NCI-H82 treated with DMSO at 0.1 percent for 48 hours (cell line): ENCODE measurements at regions not wholly inside any gene's neighbourhood (a gene's known extent, or its start where the extent isn't known, plus 50 kb on each side); places are given as distances from the start of the nearest gene placed in this dataset.

Experiments used
- DNase-seq: peaks from one replicate; lab custom pipeline; 2025; ENCODE audit not compliant: unreplicated experiment; lab: John Stamatoyannopoulos, UW

GRCh38 chr6:12381587-12381986 lies 91.4 kb downstream of the EDN1 start:
- no peak for DNase-seq

GRCh38 chr6:12383448-12383847 lies 93.3 kb downstream of the EDN1 start:
- no peak for DNase-seq

DNA sequence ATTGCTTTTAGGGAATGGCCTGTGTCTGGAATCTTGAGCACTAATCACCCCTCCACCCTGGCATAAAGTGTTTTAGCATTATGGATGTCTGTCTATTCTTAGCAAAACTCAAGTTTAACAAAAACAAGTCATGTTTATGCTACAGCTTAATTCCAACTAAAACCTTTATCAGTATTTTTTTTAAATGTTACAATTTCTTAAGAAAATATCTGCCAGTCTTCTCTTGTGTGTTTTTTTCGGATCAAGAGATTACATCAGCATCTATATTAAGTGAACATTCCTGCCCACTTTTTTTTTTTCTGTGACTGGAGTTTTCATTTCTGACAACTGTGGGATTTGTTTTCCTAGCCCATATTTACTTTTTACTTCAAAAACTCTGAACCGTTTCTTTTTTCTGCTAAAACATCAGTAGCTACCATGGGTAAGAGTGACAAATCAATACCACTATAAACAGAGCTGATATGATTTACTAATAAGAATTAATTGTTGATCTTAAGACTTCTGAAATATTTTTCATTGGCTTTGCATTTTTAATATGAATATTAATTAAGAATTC lies 94.3 kb downstream of the EDN1 start:
- DNase-seq: no peak

GRCh38 chr6:12385316-12385715 lies 95.2 kb downstream of the EDN1 start:
- peak; percentile 16 for DNase-seq

- no peak for DNase-seq
These were observed 96.7 kb downstream of the EDN1 start for GRCh38 chr6:12386816-12387215.

GRCh38 chr6:12391472-12391871 lies 101.3 kb downstream of the EDN1 start:
- no peak for DNase-seq

DNA sequence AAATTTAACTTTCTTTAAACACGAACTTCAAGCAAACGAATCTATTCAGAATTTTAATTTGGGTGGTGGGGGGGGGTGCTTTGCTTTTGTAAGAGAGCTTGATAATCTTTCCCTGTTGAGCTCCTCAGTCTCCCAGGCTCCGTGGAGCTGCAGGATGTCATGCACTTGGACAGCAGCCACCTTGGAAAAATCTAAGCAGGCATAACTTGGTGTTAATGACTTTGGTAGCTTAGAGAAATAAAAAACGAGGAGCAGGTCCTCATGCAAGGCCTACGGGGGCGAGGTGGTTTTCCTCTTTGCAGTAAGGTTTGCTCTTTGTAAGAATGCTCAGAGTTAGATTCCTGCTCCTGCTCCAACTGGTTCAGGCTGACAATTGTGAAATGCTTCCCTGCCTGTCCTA lies 102.3 kb downstream of the EDN1 start:
- no peak for DNase-seq

- no peak for DNase-seq
These were observed 102.9 kb downstream of the EDN1 start for GRCh38 chr6:12393100-12393499.

DNA sequence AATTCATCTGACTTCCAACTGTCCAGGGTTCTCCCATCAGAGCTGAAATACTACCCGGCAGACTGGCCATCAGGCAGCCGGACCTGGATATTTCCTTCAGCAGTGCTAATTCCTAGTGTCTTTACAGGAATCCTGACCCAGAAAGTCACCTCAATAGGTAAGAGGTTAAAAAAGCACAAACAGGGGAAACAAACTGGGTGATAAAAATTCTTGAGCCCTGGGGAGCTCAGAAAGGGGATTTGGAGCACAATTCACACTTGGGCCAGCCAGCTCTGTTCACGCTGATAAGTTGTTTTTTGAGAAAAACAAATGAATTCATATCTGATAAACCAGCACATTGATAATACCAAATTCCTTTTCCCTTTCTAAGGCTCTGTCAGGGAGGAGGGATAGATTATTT lies 104.0 kb downstream of the EDN1 start:
- DNase-seq: no peak

DNA sequence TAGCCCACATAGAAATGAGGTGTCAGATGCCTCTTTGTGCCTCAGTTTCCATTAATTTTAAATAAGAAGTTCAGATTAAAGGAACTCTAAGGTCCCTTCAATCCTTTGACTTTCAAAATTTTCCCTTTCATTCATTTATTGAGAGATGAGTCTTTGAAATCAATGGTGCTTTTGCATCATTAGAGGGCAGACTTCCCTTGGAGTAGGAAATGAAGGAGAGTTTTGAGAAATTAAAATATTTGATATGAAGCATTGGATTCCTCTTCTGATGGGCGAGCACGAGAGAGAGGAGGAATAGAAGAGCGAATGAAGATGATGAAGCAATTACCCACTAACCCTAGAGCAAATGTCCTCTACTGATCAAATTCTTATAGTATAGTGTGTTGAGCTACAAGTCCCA lies 105.7 kb downstream of the EDN1 start:
- no peak for DNase-seq

GRCh38 chr6:12401200-12401599 lies 111.0 kb downstream of the EDN1 start:
- no peak for DNase-seq

DNA sequence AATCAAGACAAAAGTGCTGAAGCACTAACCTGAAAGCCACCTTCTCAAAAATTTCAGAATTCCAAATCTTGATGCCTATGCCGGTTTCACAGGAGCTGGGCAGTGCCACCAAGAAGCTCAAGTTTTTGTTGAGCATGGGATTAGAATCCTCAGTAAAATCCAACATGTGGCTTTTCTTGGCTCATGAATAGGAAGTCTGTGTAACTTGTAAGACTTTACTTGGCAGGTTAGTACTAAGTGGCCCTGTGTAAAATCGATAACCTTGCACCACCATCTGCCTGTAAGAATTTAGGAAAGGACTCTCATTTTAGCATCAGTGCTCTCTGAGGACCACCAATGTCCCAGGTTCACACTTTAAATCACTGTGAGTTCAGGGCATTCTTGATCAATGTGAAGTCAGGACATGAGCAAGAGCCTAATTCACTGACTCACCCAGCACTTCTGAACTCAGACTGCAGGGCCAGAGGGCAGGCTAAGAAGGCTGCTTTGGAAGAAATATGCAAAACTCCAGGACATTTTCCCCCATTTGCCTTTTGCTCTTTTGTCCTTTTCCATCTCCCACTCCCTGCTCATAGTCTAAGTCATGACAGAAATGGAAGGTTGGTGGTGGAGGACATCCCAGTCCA lies 113.2 kb downstream of the EDN1 start:
- no peak for DNase-seq

- DNase-seq: no peak
These were observed 113.9 kb downstream of the EDN1 start for GRCh38 chr6:12403947-12404647.

DNA sequence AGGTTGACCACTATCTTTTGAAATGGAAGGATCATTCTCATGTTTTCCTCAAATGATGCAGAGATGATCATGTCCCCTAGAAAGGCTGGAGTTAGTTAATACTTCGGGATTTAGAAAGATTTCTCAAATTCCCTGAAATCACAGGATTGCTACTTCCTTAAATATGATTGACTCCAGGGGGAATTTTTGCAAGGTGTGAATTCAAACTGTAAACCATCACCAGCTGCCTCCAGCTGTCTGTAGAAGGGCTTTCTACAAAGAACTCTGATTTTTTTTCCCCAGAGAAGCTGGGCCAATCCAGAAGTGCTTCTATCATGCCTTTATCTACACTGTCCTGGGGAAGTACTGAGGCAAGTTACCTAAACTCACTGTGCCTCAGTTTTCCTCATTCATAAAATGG lies 114.5 kb downstream of the EDN1 start:
- DNase-seq: no peak

GRCh38 chr6:12408752-12409151 lies 118.6 kb downstream of the EDN1 start:
- no peak for DNase-seq

DNA sequence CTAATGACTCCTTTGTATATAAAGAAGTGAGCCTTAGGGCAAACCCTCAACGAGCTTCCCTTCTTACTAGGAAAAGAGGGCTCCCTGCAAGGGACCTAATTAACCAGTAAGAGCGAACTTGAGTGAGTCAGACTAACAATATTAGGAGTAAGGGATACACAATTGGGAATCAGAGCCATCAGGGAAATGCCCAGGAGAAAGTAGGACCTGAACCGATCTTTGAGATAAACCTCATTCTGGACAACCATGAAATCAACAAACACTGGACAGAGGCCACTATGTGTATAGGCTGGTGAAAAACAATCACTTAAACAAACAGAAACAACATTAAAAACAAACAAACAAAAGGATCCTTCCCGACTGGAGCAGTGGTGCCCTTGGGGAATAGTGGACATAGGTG lies 120.8 kb downstream of the EDN1 start:
- no peak for DNase-seq

DNA sequence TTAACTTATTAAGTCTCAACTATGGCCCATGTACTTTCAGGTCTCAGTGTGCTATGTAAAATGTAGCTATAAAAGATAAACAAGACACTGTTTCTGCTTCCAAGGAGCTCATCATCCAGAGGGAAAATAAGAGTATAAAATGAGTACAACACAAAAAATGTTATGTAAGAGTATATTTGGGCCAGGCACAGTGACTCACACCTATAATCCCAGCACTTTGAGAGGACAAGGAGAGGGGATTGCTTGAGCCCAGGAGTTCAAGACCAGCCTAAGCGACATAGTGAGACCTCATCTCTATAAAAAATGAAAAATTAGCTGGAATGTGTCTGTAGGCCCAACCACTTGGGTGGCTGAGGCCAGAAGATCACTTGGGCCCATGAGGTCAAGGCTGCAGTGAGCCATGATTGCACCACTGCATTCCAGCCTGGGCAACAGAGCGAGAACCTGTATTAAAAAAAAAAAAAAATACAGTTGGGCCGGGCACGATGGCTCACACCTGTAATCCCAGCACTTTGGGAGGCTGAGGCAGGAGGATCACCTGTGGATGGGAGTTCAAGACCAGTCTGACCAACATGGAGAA lies 124.0 kb downstream of the EDN1 start:
- DNase-seq: no peak

GRCh38 chr6:12415980-12416598 lies 125.9 kb downstream of the EDN1 start:
- DNase-seq: no peak

DNA sequence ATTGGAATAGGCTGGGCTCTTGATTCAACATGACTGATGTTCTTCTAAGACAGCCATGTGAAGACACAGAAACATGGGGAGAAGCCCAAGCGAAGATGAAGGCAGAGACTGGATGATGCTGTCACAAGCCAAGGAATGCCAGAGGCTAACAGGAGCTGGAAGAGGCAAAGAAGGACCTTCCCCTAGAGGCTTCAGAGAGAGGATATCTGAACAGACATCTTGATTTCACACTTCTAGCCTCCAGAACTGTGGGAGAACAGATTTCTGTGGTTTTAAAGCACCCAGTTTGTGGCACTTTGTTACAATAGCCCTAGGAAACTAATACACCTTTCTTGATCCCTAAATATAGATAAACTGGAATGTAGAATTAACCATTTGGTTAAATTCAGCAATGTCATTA lies 127.0 kb downstream of the EDN1 start:
- DNase-seq: no peak

DNA sequence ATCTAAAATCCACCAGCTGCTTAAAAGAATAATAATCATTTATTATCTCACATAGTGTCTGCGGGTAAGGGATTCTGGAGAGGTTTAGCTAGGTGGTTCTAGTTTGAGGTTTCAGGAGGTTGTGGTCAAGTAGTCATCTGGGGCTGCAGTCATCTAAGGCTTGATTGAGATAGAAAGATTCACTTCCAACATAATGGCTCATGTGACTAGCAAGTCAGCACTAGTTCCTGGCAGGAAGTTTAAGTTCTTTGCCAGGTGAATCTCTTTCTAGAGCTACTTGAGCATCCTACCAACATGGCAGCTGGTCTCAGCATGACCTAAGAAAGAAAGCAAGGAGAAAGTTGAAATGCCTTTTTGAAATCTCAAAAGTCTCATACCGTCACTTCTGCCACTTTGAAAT lies 128.8 kb downstream of the EDN1 start:
- DNase-seq: no peak

- DNase-seq: no peak
These were observed 129.6 kb downstream of the EDN1 start for GRCh38 chr6:12419631-12420272.
